Common myeloid progenitor, CD34-positive (primary cell): ENCODE measurements at regions not wholly inside any gene's neighbourhood (a gene's known extent, or its start where the extent isn't known, plus 50 kb on each side); places are given as distances from the start of the nearest gene placed in this dataset.

Source experiments
- CTCF ChIA-PET: fragments of 350-600 bp; sonication (Branson Sonifier 250); formaldehyde crosslinking; loops from one replicate; lab custom pipeline; 2021; ENCODE audit warnings: antibody characterized with exemption; lab: Charles Lee
- POLR2A ChIA-PET: fragments of 350-600 bp; sonication (Branson Sonifier 250); formaldehyde crosslinking; loops from one replicate; lab custom pipeline; 2021; ENCODE audit warnings: antibody characterized with exemption; lab: Charles Lee
- DNase-seq, 3 donors: peaks; one replicate each; pipeline versions ENCODE4 v3.0.0 to v3.0.0-alpha.2; 2013
- H3K27ac ChIP-seq, 2 experiments: 1 replicate in 1 of 2; 2 replicates in 1 of 2; pipeline ENCODE4 v1.7.0; 2013; ENCODE audit warnings: inconsistent platforms in 2 of 2, low read length in 2 of 2, mild to moderate bottlenecking in 2 of 2, low read depth in 1 of 2, moderate library complexity in 1 of 2; ENCODE audit not compliant: severe bottlenecking in 2 of 2, insufficient read depth in 1 of 2, poor library complexity in 1 of 2
- H3K27me3 ChIP-seq, 5 experiments: replicated peaks in 2 of 5; 1 replicate in 3 of 5; 2 replicates in 2 of 5; pipeline versions ENCODE4 v1.6.1 to v1.7.0; 2013; ENCODE audit warnings: low read length in 4 of 5, mild to moderate bottlenecking in 2 of 5, moderate library complexity in 2 of 5, inconsistent platforms in 1 of 5; ENCODE audit not compliant: insufficient read depth in 5 of 5, control insufficient read depth in 4 of 5
- H3K36me3 ChIP-seq, 4 experiments: 1 replicate in 2 of 4; 2 replicates in 2 of 4; pipeline versions ENCODE4 v1.6.1 to v1.7.0; 2013; ENCODE audit warnings: low read length in 3 of 4, control low read depth in 1 of 4, mild to moderate bottlenecking in 1 of 4; ENCODE audit not compliant: control insufficient read depth in 4 of 4, insufficient read depth in 4 of 4
- H3K4me1 ChIP-seq, 4 experiments: 1 replicate in 3 of 4; 2 replicates in 1 of 4; pipeline versions ENCODE4 v1.6.1 to v1.7.1; 2013; ENCODE audit warnings: low read length in 3 of 4, mild to moderate bottlenecking in 3 of 4, control low read depth in 1 of 4, inconsistent platforms in 1 of 4, moderate library complexity in 1 of 4; ENCODE audit not compliant: control insufficient read depth in 4 of 4, insufficient read depth in 4 of 4; ENCODE audit errors: control extremely low read depth in 1 of 4
- H3K4me3 ChIP-seq, 7 experiments: 1 replicate in 4 of 7; 2 replicates in 3 of 7; pipeline versions ENCODE4 v1.5.1 to v1.7.0; 2013; ENCODE audit warnings: mild to moderate bottlenecking in 7 of 7, low read length in 6 of 7, moderate library complexity in 6 of 7, inconsistent platforms in 2 of 7, low read depth in 2 of 7, control low read depth in 1 of 7; ENCODE audit not compliant: insufficient read depth in 4 of 7, control insufficient read depth in 1 of 7; ENCODE audit errors: extremely low read depth in 1 of 7
- H3K9me3 ChIP-seq, 5 experiments: 1 replicate in 4 of 5; 2 replicates in 1 of 5; pipeline versions ENCODE4 v1.6.1 to v1.7.1; 2013; ENCODE audit warnings: low read length in 4 of 5, mild to moderate bottlenecking in 2 of 5, inconsistent platforms in 1 of 5, low read depth in 1 of 5, moderate library complexity in 1 of 5; ENCODE audit not compliant: control insufficient read depth in 4 of 5, insufficient read depth in 2 of 5; ENCODE audit errors: control extremely low read depth in 1 of 5
- WGBS: methylation state at CpG from one replicate; pipeline ENCODE4 v1.1.5; 2013; ENCODE audit not compliant: insufficient coverage; 5-methylcytosine and 5-hydroxymethylcytosine counted together

GRCh38 chr13:108375772-108376171, 106.3 kb downstream of the TNFSF13B start:
- no peaks in the 10 kb centered on the region for H3K4me1 ChIP-seq
- peaks cover 0 to 1% (median 0%) of the 10 kb centered on the region in 5 experiments for H3K9me3 ChIP-seq
- no peak overlapping the region for H3K27ac ChIP-seq
- POLR2A ChIA-PET, result no interaction called here
- no peaks in the 10 kb centered on the region for H3K27me3 ChIP-seq
- no peak overlapping the region for H3K4me3 ChIP-seq
- no peak for DNase-seq
- no peaks in the 10 kb centered on the region for H3K36me3 ChIP-seq
- 100% methylated on average over 2 of the region's 2 CpGs for WGBS
- CTCF ChIA-PET, result no interaction called here

DNA sequence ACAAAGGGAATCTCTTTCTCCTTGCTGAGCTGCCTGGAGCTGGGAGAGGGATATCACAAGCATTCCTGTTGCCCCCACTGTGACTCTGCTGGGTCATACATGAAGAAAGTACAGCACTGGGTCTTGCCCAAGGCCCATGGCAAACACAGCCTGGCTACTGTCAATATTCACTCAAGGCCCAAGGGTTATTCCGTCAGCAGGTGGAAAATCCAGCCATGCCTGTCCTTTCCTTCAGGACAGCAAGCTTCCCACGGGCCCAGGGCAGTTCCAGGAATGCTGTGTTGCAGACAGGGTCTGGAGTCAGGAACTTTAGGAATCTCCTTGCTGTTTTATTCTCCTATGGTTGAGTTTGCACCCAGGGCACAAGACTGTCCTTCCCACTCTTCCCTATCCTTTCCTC, 106.8 kb downstream of the TNFSF13B start:
- H3K27ac ChIP-seq, result no peak overlapping the region
- no peak for DNase-seq
- POLR2A ChIA-PET, result no interaction called here
- 88% methylated on average over 2 of the region's 2 CpGs for WGBS
- H3K4me3 ChIP-seq, result no peak overlapping the region
- H3K36me3 ChIP-seq, result no peaks in the 10 kb centered on the region
- CTCF ChIA-PET, result no interaction called here
- no peaks in the 10 kb centered on the region for H3K4me1 ChIP-seq
- H3K27me3 ChIP-seq, result no peaks in the 10 kb centered on the region
- H3K9me3 ChIP-seq, result peaks cover 0 to 1% (median 0%) of the 10 kb centered on the region in 5 experiments

DNA sequence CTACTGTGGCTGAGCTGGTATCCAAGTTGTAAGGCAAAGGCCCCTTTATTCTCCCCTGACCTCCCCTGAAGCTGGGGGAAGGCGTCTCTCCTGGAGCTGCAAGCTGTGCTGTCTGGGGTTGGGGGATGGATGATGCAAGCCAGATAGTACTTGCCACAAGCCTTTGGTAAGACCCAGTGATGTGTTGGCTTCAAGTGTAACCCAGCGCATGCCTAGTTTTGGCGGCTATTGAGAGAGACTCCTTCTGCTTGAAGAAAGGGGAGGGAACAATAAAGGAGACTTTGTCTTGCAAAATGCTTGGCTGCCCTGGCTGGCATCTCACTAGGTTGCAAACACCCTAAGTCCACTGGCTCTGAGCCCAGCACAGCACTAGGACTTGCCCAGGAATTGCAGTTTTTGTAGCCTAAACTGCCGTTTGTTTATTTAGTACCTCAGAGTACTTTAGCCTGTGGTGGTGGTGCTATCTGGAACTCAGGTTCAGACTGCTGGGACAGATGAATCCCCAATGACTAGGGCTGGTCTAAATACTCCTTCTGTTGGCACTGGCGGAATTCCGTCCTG, 108.2 kb downstream of the TNFSF13B start:
- CTCF ChIA-PET, result interaction anchor here (0.5 kb wide), 1 partner anchor 120 kb away, joined by 3 read pairs; no protein-coding TSS in a partner anchor
- H3K27me3 ChIP-seq, result no peaks in the 10 kb centered on the region
- DNase-seq, result no peak
- H3K36me3 ChIP-seq, result no peaks in the 10 kb centered on the region
- no peaks in the 10 kb centered on the region for H3K4me1 ChIP-seq
- no peaks in the 10 kb centered on the region for H3K9me3 ChIP-seq
- H3K27ac ChIP-seq, result no peak overlapping the region
- WGBS, result 100% methylated on average over 4 of the region's 6 CpGs
- POLR2A ChIA-PET, result no interaction called here
- no peak overlapping the region for H3K4me3 ChIP-seq

DNA sequence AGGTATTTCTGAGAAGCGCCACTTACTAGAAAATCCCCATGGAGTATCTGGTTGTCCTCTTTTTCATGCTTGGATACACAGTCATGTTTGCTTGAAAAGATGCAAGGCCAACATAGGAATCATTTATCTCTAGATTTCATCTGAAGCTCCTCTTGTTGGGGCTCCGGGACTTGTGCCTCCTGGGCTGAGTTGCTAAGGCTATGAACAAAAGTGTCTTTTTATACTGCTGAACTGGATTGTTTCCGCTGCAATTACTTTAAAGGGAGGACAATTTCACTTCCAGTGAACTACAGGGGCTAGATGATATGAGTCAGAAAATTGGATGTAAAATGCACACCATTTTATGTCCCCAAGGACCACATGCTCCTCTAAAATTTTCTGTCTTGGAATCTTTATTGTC, 114.1 kb downstream of the TNFSF13B start:
- Histone ChIP-seq H3K27ac (no peak overlapping the region), H3K9me3 (no peaks in the 10 kb centered on the region), H3K4me3 (no peak overlapping the region), H3K4me1 (no peaks in the 10 kb centered on the region), H3K36me3 (no peaks in the 10 kb centered on the region), H3K27me3 (no peaks in the 10 kb centered on the region)
- ChIA-PET POLR2A (no interaction called here), CTCF (interaction anchor here (1.1 kb wide), 1 partner anchor 119 kb away, joined by 3 read pairs; no protein-coding TSS in a partner anchor)
- no peak for DNase-seq
- 50% methylated on average over 2 of the region's 3 CpGs for WGBS

- Histone ChIP-seq H3K27me3 (no peaks in the 10 kb centered on the region), H3K36me3 (no peaks in the 10 kb centered on the region), H3K4me3 (no peak overlapping the region), H3K4me1 (no peaks in the 10 kb centered on the region), H3K9me3 (no peaks in the 10 kb centered on the region), H3K27ac (no peak overlapping the region)
- CTCF ChIA-PET, result no interaction called here
- no CpG with 5 or more reads among the region's 3 CpGs for WGBS
- no peak for DNase-seq
- POLR2A ChIA-PET, result no interaction called here
These were observed 117.6 kb downstream of the TNFSF13B start for GRCh38 chr13:108387156-108387555.

- peaks cover 0 to 6% (median 2%) of the 10 kb centered on the region in 4 experiments for H3K4me1 ChIP-seq
- H3K36me3 ChIP-seq, result no peaks in the 10 kb centered on the region
- ChIA-PET CTCF (no interaction called here), POLR2A (no interaction called here)
- no peaks in the 10 kb centered on the region for H3K9me3 ChIP-seq
- WGBS, result 100% methylated on average over 2 of the region's 2 CpGs
- no peak for DNase-seq
- no peak overlapping the region for H3K27ac ChIP-seq
- H3K4me3 ChIP-seq, result no peak overlapping the region
- H3K27me3 ChIP-seq, result no peaks in the 10 kb centered on the region
These were observed 133.3 kb downstream of the TNFSF13B start for GRCh38 chr13:108402850-108403249.

- WGBS, result no CpG with 5 or more reads among the region's 2 CpGs
- Histone ChIP-seq H3K27ac (no peak overlapping the region), H3K4me3 (no peak overlapping the region), H3K4me1 (peaks cover 6 to 38% (median 20%) of the 10 kb centered on the region in 4 experiments), H3K9me3 (no peaks in the 10 kb centered on the region), H3K27me3 (no peaks in the 10 kb centered on the region), H3K36me3 (no peaks in the 10 kb centered on the region)
- CTCF ChIA-PET, result no interaction called here
- peak in 2 of 3 donors; percentile 24 to 46 for DNase-seq
- POLR2A ChIA-PET, result no interaction called here
These were observed 138.0 kb downstream of the TNFSF13B start for GRCh38 chr13:108407495-108407894.
